Sigmoid colon (tissue), 6 donors: ENCODE measurements at regions not wholly inside any gene's neighbourhood (a gene's known extent, or its start where the extent isn't known, plus 50 kb on each side); places are given as distances from the start of the nearest gene placed in this dataset.

Experiments
- DNase-seq: peaks from one replicate; pipeline ENCODE4 v3.0.0-alpha.2; 2019
- H3K27ac ChIP-seq, 4 donors: fragments of 200-600 bp; sonication (generic); one replicate each; pipeline ENCODE4 v1.5.1; 2016 to 2019; ENCODE audit warnings: mild to moderate bottlenecking in 1 of 4
- H3K27me3 ChIP-seq, 3 donors: fragments of 200-600 bp; sonication (generic); one replicate each; pipeline ENCODE4 v1.5.1; 2019; ENCODE audit warnings: mild to moderate bottlenecking in 1 of 3
- H3K36me3 ChIP-seq, 4 donors: fragments of 200-600 bp; sonication (generic); one replicate each; pipeline ENCODE4 v1.5.1; 2016 to 2019
- H3K4me1 ChIP-seq, 4 donors: fragments of 200-600 bp; sonication (generic); one replicate each; pipeline ENCODE4 v1.5.1; 2017 to 2019
- H3K4me3 ChIP-seq, 4 donors: fragments of 200-600 bp; sonication (generic); one replicate each; pipeline ENCODE4 v1.5.1; 2017 to 2019; ENCODE audit warnings: mild to moderate bottlenecking in 2 of 4, moderate library complexity in 1 of 4
- H3K9me3 ChIP-seq, 4 donors: fragments of 200-600 bp in 3 of 4; sonication (generic) in 3 of 4; one replicate each; pipeline versions ENCODE4 v1.5.1 to v1.6.1; 2013 to 2019
- CTCF ChIP-seq, 4 experiments: fragments of 450-650 bp in 3 of 4; fragments of 200-600 bp in 1 of 4; IDR thresholded peaks; one replicate each; pipeline ENCODE4 v1.5.1; 2016 to 2019; ENCODE audit warnings: antibody characterized with exemption in 4 of 4, mild to moderate bottlenecking in 3 of 4, moderate library complexity in 2 of 4
- EP300 ChIP-seq, 4 donors: sonication (generic); formaldehyde crosslinking; IDR thresholded peaks; one replicate each; pipeline ENCODE4 v1.6.1; 2017; ENCODE audit warnings: antibody characterized with exemption in 4 of 4
- POLR2A ChIP-seq, 2 donors: fragments of 450-650 bp; IDR thresholded peaks; one replicate each; pipeline ENCODE4 v1.6.1; 2016; ENCODE audit warnings: antibody characterized with exemption in 2 of 2, mild to moderate bottlenecking in 2 of 2, moderate library complexity in 2 of 2
- POLR2AphosphoS5 ChIP-seq, 4 donors: sonication (generic); formaldehyde crosslinking; IDR thresholded peaks; one replicate each; pipeline ENCODE4 v1.6.1; 2017; ENCODE audit warnings: antibody characterized with exemption in 4 of 4
- WGBS, 2 donors: extraction: QIAGEN DNeasy Blood & Tissue Kit; methylation state at CpG; one replicate each; pipeline ENCODE4 v1.1.7; 2013; 5-methylcytosine and 5-hydroxymethylcytosine counted together
- intact Hi-C: fragments of 100-400 bp; cut with DNase I; formaldehyde crosslinking; loops from one replicate; pipeline ENCODE4 v1.15.1; 2023
- donor health status: healthy with polysubstance abuse.
- donor health status: healthy.

DNA sequence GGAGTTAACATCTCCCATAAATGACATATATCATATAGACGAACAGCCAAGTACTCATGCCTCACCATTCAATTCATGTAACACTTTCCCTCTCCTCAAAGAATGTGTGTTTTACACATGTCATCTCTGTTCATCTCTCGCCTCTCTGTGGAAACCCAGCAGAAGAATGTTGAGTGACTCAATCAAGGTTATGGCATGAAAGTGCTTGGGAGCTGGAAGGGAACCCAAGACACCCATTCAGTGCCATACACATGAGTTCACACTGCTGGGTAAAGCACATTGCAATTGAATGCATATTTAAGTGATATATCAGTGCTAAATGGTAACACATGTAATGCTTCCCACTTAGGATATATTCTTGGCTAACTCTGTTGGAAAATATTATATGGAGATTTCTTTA lies 322.9 kb downstream of the PTEN start:
- TF ChIP-seq CTCF (IDR thresholded peaks at IDR 0.05): no peak
- TF ChIP-seq POLR2AphosphoS5 (IDR thresholded peaks at IDR 0.05): no peak
- TF ChIP-seq POLR2A (IDR thresholded peaks at IDR 0.05): no peak
- no peak for TF ChIP-seq EP300 (IDR thresholded peaks at IDR 0.05)
- no peaks in the 10 kb centered on the region for H3K36me3 ChIP-seq
- H3K4me1 ChIP-seq: peaks cover 0 to 6% (median 0%) of the 10 kb centered on the region in 4 donors
- intact Hi-C loops: no loop called here
- H3K9me3 ChIP-seq: no peaks in the 10 kb centered on the region
- no peaks in the 10 kb centered on the region for H3K27me3 ChIP-seq
- no peak for DNase-seq
- 92 to 94% methylated on average over 2 of the region's 2 CpGs for WGBS, 2 donors
- H3K27ac ChIP-seq: no peak overlapping the region
- no peak overlapping the region for H3K4me3 ChIP-seq

DNA sequence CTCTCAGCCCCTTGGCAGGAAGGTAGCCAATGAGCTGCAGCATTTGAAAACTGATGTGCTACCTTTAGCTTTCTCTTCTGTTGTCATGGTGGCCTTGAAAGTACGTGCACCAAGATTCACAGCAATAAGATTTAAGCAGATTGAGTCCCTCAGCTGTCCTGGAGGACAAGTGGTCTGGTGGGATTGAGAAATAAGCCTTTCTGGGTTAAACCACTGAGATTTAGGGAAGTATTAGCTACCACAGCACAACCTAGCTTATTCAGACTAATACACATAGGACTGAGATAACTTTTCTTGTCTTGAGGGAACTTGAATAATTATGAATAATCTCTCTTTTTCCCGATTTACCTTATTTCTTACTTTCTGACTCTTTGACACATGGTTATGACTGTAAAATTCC lies 324.0 kb downstream of the PTEN start:
- WGBS, 2 donors: 87 to 89% methylated on average over 2 of the region's 2 CpGs
- H3K4me3 ChIP-seq: no peak overlapping the region
- H3K4me1 ChIP-seq: peaks cover 0 to 6% (median 0%) of the 10 kb centered on the region in 4 donors
- no peak for DNase-seq
- H3K27me3 ChIP-seq: no peaks in the 10 kb centered on the region
- no peaks in the 10 kb centered on the region for H3K9me3 ChIP-seq
- H3K27ac ChIP-seq: no peak overlapping the region
- TF ChIP-seq CTCF (IDR thresholded peaks at IDR 0.05) (no peak), POLR2A (IDR thresholded peaks at IDR 0.05) (no peak), EP300 (IDR thresholded peaks at IDR 0.05) (no peak)
- H3K36me3 ChIP-seq: no peaks in the 10 kb centered on the region
- intact Hi-C loops: no loop called here

DNA sequence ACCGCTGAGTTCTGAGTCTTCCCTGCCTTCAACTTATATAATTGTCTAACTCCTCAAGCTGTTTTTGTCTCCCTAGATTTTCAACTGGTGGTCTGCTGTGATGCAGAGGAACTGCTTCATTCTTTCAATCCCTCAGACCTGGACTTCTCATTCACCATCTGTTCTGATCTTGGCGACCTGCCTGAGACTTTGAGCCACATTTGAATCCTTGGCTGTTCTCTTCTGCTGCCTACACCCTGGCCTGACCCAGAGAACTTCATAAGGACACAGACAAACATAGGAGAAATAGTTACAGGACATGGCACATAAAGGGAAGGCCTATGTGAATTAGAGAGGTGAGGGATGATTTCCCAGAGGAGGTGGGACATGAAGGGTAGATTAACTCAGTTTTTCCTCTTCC lies 326.7 kb downstream of the PTEN start:
- Histone ChIP-seq H3K4me1 (no peaks in the 10 kb centered on the region), H3K27me3 (no peaks in the 10 kb centered on the region), H3K9me3 (no peaks in the 10 kb centered on the region), H3K36me3 (no peaks in the 10 kb centered on the region), H3K27ac (no peak overlapping the region), H3K4me3 (no peak overlapping the region)
- no peak for DNase-seq
- intact Hi-C loops: no loop called here
- TF ChIP-seq POLR2A (IDR thresholded peaks at IDR 0.05) (no peak), CTCF (IDR thresholded peaks at IDR 0.05) (no peak), EP300 (IDR thresholded peaks at IDR 0.05) (no peak), POLR2AphosphoS5 (IDR thresholded peaks at IDR 0.05) (no peak)
- 89 to 91% methylated on average over 2 of the region's 2 CpGs for WGBS, 2 donors

DNA sequence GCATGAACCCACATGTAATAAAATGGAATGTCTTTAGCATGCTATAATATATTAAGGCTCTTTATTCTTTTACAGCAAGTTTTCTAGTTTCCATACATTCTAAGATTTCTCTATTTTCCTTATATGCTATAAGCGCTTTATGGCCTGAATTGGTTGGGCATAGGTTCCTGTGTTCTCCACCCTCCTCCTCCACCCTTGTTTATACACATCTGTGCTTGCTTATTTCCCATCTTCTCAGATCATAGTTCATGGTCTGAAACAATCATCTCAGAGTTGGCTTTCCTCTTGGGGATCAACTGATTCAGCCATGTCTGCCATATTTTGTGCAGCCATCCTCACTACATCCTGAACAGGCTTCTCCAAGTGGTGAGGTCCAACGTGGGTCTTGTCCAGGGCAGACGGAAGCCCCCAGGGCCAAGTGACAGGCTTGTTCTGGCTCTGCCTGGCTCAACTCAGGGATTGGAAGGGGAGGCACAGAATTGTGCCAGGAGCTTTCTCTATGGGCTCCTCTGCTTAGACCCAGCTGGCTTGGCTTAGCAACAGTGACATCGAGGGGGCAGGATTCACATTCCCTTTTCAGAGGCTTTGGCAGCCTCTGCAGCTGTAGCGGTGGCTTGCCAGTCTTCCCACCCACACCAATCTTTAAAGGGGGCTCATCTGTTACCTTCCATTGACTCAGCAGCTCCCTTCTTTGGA lies 327.3 kb downstream of the PTEN start:
- DNase-seq: no peak
- TF ChIP-seq POLR2AphosphoS5 (IDR thresholded peaks at IDR 0.05): no peak
- TF ChIP-seq POLR2A (IDR thresholded peaks at IDR 0.05): no peak
- TF ChIP-seq CTCF (IDR thresholded peaks at IDR 0.05): no peak
- TF ChIP-seq EP300 (IDR thresholded peaks at IDR 0.05): no peak
- H3K27ac ChIP-seq: no peak overlapping the region
- H3K4me1 ChIP-seq: no peaks in the 10 kb centered on the region
- 82 to 89% methylated on average over 5 of the region's 5 CpGs for WGBS, 2 donors
- intact Hi-C loops: no loop called here
- H3K27me3 ChIP-seq: no peaks in the 10 kb centered on the region
- H3K4me3 ChIP-seq: no peak overlapping the region
- no peaks in the 10 kb centered on the region for H3K9me3 ChIP-seq
- H3K36me3 ChIP-seq: no peaks in the 10 kb centered on the region

DNA sequence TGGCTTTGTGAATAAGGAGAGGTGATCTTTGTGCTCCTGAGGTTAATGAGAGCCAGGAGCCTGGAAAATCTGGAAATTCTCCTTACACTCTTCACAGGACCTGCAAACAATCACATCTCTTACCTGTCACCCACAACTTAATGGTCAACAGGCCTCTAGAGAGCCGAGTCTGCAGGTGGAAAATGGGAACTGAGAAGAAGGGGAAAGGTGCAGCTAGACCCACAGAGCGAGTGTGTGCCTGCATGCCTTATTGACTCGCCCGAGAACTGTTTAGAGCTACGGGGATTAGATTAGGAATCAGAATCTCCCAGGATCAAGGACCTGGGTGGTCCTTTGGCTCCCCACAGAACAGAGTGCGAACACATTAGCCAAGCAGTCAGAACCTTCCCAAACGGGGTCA lies 329.6 kb downstream of the PTEN start:
- Histone ChIP-seq H3K27ac (no peak overlapping the region), H3K36me3 (no peaks in the 10 kb centered on the region), H3K27me3 (no peaks in the 10 kb centered on the region), H3K9me3 (no peaks in the 10 kb centered on the region), H3K4me1 (no peaks in the 10 kb centered on the region), H3K4me3 (no peak overlapping the region)
- no peak for DNase-seq
- no peak for TF ChIP-seq POLR2A (IDR thresholded peaks at IDR 0.05)
- TF ChIP-seq POLR2AphosphoS5 (IDR thresholded peaks at IDR 0.05): no peak
- no peak for TF ChIP-seq EP300 (IDR thresholded peaks at IDR 0.05)
- intact Hi-C loops: no loop called here
- 84 to 93% methylated on average over 7 of the region's 7 CpGs for WGBS, 2 donors
